PFSK-1 (cell line): ENCODE measurements at regions not wholly inside any gene's neighbourhood (a gene's known extent, or its start where the extent isn't known, plus 50 kb on each side); places are given as distances from the start of the nearest gene placed in this dataset.

Source experiments
- FOXP2 ChIP-seq: optimal IDR thresholded peaks from 2 replicates; pipeline ENCODE3; 2011; ENCODE audit warnings: borderline replicate concordance, control low read depth, inconsistent platforms; ENCODE audit not compliant: insufficient read depth; ENCODE audit errors: extremely low read length, extremely low read depth
- POLR2AphosphoS5 ChIP-seq: IDR thresholded peaks from 2 replicates; pipeline ENCODE4 v1.6.1; 2012; ENCODE audit warnings: low read depth, mild to moderate bottlenecking, control low read depth, low read length, moderate library complexity
- SIN3A ChIP-seq: IDR thresholded peaks from 2 replicates; pipeline ENCODE4 v1.6.1; 2012; ENCODE audit warnings: mild to moderate bottlenecking, low read length, moderate library complexity, borderline replicate concordance; ENCODE audit not compliant: insufficient read depth
- TAF1 ChIP-seq: IDR thresholded peaks from 2 replicates; pipeline ENCODE4 v1.6.1; 2012; ENCODE audit warnings: low read length, control low read depth, borderline replicate concordance; ENCODE audit not compliant: insufficient read depth
- TF ChIP-seq, protein P1 (sequence below), 2 experiments: IDR thresholded peaks; 2 replicates each; pipeline versions ENCODE4 v1.6.1 to v1.8.0; 2011 to 2012; ENCODE audit warnings: low read depth in 2 of 2, low read length in 2 of 2, control low read depth in 1 of 2, inconsistent platforms in 1 of 2, mild to moderate bottlenecking in 1 of 2, moderate library complexity in 1 of 2; ENCODE audit not compliant: insufficient read depth in 1 of 2

DNA sequence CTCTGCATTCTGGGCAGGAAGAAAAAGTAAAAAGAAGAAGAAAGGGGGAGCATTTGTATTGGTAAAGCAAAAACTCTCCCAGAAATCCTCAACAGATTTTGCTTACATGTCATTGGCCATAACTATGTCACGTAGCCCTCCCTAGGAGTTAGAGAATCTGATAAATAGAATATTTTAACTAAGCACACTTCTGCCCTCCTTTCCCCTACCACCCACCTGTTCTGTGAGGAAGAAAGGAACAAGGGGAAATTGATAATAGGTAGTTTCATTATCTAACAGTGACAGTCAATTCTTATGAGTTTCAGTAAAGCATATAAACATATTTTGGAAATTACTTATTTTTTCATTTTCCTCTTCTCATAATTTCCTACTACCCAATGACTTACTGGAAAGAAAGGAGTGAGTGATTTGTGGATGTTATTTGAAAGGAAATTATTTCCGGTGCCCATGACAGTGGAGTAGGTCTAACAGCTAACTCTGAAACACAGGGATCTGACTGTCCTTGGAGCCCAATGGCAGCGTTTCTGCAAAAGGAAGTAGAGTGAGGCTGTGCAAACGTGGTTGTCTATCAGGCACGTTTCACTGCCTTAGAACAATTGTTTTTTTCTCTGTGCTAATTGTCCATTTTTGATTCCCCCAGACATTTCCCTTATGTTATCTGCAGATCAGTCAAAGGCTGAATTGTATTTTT is 128.6 kb upstream of the MDFIC start:
- TF ChIP-seq, protein P1, sequence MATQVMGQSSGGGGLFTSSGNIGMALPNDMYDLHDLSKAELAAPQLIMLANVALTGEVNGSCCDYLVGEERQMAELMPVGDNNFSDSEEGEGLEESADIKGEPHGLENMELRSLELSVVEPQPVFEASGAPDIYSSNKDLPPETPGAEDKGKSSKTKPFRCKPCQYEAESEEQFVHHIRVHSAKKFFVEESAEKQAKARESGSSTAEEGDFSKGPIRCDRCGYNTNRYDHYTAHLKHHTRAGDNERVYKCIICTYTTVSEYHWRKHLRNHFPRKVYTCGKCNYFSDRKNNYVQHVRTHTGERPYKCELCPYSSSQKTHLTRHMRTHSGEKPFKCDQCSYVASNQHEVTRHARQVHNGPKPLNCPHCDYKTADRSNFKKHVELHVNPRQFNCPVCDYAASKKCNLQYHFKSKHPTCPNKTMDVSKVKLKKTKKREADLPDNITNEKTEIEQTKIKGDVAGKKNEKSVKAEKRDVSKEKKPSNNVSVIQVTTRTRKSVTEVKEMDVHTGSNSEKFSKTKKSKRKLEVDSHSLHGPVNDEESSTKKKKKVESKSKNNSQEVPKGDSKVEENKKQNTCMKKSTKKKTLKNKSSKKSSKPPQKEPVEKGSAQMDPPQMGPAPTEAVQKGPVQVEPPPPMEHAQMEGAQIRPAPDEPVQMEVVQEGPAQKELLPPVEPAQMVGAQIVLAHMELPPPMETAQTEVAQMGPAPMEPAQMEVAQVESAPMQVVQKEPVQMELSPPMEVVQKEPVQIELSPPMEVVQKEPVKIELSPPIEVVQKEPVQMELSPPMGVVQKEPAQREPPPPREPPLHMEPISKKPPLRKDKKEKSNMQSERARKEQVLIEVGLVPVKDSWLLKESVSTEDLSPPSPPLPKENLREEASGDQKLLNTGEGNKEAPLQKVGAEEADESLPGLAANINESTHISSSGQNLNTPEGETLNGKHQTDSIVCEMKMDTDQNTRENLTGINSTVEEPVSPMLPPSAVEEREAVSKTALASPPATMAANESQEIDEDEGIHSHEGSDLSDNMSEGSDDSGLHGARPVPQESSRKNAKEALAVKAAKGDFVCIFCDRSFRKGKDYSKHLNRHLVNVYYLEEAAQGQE (IDR thresholded peaks at IDR 0.05; ENCODE audit: insufficient read depth in 1 of 2, low read depth in 2 of 2, low read length in 2 of 2) = no peak
- TF ChIP-seq POLR2AphosphoS5 (no peak), FOXP2 (no peak), SIN3A (no peak), TAF1 (no peak)

DNA sequence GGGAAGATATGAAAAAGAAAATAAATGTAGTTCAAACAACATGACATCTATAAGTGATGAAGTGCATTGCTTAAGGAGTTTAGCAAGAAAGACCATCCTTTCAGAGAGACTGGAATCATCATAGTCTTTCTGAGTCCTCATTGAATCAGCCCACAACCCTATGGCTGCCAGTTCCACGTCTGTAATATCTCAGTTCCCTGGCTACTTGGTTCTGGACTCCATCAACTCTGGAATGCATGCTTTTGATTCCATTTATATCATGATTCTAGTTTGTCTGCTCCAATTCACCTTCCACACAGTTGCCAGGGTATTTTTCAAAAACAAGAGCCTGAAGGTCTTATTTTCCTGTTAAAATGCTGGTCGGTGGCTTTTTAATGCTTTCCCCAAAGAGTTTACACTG is 126.4 kb upstream of the MDFIC start:
- no peak for TF ChIP-seq SIN3A
- TF ChIP-seq FOXP2 = no peak
- no peak for TF ChIP-seq TAF1
- TF ChIP-seq POLR2AphosphoS5 = no peak
- TF ChIP-seq, protein P1 (IDR thresholded peaks at IDR 0.05; ENCODE audit: insufficient read depth in 1 of 2, low read depth in 2 of 2, low read length in 2 of 2) = no peak

DNA sequence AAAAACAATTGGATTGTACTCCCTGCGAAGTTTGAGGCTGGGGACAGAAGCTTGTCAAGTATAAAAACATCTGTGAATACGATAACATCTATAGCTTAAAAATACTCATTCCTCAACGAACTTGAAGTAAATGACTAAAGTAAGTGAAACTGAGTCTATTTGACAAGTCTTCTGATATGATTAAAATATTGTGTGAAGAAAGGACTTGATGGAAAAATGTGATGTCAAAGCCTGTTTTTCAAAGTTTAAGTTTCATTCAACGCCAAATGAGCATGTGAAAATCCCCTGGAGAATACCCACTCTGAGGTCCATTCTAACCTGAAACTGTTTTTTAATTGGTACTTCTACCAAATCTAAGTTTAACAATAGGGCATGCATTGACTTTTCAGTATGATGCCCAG is 122.3 kb upstream of the MDFIC start:
- TF ChIP-seq POLR2AphosphoS5 (no peak), FOXP2 (no peak), TAF1 (no peak), SIN3A (no peak)
- TF ChIP-seq, protein P1 (IDR thresholded peaks at IDR 0.05; ENCODE audit: insufficient read depth in 1 of 2, low read depth in 2 of 2, low read length in 2 of 2) = no peak

DNA sequence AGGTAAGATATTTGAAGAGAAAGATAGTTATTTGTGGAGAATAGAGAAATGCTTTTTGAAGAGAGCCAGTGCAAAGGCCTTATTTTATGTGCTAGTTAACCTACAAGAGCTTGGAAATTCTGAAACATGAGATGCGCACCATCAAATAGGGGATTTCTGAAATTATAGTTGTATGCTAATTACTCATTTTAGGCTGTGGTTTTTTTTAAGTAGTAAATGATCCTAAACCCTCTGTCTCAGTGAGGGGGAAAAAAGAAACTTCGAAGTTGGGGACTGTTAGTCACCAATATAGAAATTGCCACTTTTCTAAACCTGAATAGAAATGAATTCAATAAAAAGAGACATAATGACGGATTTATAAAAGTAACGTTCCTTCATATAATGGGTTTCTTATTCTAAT is 119.3 kb upstream of the MDFIC start:
- TF ChIP-seq SIN3A = no peak
- TF ChIP-seq POLR2AphosphoS5 = no peak
- TF ChIP-seq, protein P1 (IDR thresholded peaks at IDR 0.05; ENCODE audit: insufficient read depth in 1 of 2, low read depth in 2 of 2, low read length in 2 of 2) = no peak
- no peak for TF ChIP-seq FOXP2
- TF ChIP-seq TAF1 = no peak
